ENCODE measurements at regions not wholly inside any gene's neighbourhood (a gene's known extent, or its start where the extent isn't known, plus 50 kb on each side); places are given as distances from the start of the nearest gene placed in this dataset.

DNA sequence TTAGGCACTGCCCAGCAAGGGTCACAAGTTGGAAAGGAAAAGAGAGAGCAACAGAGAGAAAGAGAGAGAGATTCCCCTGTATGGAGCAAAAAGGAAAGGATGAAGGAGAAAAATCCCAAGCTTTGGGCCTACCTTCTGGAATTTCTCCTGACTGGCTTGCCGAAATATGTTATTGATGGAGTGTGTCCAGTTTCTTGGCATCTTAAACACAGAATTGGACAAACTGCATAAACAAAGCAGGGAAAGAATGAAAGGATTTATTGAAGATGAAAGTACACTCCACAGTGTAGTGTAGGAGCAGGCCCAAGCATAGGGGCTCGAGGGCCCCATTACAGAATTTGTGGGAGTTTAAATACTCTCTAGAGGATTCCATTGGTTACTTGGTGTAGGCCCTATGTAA, 627.8 kb upstream of the CNTNAP2 start:
- Histone ChIP-seq H3K4me1 (no peaks in the 10 kb centered on the region), H3K9me3 (no peaks in the 10 kb centered on the region; the same call in 1 of the 3 replicates), H3K4me2 (no peak overlapping the region), H3K27ac (no peak overlapping the region), H3K4me3 (no peak overlapping the region)
- TF ChIP-seq RCOR1 (IDR thresholded peaks at IDR 0.05; ENCODE audit: low read depth, low read length) (no peak), FOSB (CRISPR knock-in tag; IDR thresholded peaks at IDR 0.05) (no peak), SMC3 (IDR thresholded peaks at IDR 0.05) (no peak), NPAS2 (CRISPR knock-in tag; IDR thresholded peaks at IDR 0.05; ENCODE audit: borderline replicate concordance) (no peak), E2F6 (IDR thresholded peaks at IDR 0.05; ENCODE audit: borderline replicate concordance, low read depth) (no peak), RAD21 (conservative IDR thresholded peaks at IDR 0.05 in 1 of 2, IDR thresholded peaks at IDR 0.05 in 1 of 2) (no peak), ZFP36 (IDR thresholded peaks at IDR 0.05; ENCODE audit: borderline replicate concordance, partially characterized antibody) (no peak), EHMT2 (IDR thresholded peaks at IDR 0.05; ENCODE audit: low read depth) (no peak), HEYL (CRISPR knock-in tag; IDR thresholded peaks at IDR 0.05) (no peak)
- TF ChIP-seq, protein P1, sequence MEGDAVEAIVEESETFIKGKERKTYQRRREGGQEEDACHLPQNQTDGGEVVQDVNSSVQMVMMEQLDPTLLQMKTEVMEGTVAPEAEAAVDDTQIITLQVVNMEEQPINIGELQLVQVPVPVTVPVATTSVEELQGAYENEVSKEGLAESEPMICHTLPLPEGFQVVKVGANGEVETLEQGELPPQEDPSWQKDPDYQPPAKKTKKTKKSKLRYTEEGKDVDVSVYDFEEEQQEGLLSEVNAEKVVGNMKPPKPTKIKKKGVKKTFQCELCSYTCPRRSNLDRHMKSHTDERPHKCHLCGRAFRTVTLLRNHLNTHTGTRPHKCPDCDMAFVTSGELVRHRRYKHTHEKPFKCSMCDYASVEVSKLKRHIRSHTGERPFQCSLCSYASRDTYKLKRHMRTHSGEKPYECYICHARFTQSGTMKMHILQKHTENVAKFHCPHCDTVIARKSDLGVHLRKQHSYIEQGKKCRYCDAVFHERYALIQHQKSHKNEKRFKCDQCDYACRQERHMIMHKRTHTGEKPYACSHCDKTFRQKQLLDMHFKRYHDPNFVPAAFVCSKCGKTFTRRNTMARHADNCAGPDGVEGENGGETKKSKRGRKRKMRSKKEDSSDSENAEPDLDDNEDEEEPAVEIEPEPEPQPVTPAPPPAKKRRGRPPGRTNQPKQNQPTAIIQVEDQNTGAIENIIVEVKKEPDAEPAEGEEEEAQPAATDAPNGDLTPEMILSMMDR (IDR thresholded peaks at IDR 0.05): no peak
- TF ChIP-seq, protein P2, sequence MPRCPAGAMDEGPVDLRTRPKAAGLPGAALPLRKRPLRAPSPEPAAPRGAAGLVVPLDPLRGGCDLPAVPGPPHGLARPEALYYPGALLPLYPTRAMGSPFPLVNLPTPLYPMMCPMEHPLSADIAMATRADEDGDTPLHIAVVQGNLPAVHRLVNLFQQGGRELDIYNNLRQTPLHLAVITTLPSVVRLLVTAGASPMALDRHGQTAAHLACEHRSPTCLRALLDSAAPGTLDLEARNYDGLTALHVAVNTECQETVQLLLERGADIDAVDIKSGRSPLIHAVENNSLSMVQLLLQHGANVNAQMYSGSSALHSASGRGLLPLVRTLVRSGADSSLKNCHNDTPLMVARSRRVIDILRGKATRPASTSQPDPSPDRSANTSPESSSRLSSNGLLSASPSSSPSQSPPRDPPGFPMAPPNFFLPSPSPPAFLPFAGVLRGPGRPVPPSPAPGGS (IDR thresholded peaks at IDR 0.05): no peak
- TF ChIP-seq, protein P3, sequence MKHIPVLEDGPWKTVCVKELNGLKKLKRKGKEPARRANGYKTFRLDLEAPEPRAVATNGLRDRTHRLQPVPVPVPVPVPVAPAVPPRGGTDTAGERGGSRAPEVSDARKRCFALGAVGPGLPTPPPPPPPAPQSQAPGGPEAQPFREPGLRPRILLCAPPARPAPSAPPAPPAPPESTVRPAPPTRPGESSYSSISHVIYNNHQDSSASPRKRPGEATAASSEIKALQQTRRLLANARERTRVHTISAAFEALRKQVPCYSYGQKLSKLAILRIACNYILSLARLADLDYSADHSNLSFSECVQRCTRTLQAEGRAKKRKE (CRISPR knock-in tag; IDR thresholded peaks at IDR 0.05; ENCODE audit: low read depth): no peak
- TF ChIP-seq, protein P4, sequence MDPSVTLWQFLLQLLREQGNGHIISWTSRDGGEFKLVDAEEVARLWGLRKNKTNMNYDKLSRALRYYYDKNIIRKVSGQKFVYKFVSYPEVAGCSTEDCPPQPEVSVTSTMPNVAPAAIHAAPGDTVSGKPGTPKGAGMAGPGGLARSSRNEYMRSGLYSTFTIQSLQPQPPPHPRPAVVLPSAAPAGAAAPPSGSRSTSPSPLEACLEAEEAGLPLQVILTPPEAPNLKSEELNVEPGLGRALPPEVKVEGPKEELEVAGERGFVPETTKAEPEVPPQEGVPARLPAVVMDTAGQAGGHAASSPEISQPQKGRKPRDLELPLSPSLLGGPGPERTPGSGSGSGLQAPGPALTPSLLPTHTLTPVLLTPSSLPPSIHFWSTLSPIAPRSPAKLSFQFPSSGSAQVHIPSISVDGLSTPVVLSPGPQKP (IDR thresholded peaks at IDR 0.05; ENCODE audit: low read depth, low read length): no peak
- POLR2A ChIA-PET: no interaction called here
- CTCF ChIA-PET: no interaction called here
- FAIRE-seq (no peak), DNase-seq (ENCODE audit: low read depth in 1 of 2, low spot score in 1 of 2) (no peak), ATAC-seq (no peak)
- whole genome bisulfite sequencing (ENCODE audit: missing lambda C conversion rate): 2% methylated on average over 2 of the region's 2 CpGs

DNA sequence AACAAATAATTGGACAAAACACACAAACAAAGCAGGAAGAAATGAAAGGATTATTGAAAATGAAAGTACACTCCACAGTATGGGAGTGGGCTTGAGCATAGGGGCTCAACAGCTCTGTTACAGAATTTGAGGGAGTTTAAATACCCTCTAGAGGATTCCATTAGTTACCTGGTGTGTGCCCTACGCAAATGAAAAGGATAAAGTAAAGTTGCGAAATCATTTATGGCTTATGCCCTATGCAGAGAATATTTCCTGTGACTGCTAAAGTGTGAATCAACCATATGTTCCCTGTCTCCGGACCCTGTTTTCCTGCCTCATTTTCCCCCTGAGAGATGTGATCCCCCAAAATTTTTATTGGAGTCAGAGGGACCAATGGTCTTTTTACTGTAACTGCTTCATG, 634.6 kb upstream of the CNTNAP2 start:
- peaks cover 4% of the 10 kb centered on the region; the same call in 1 of the 3 replicates for H3K9me3 ChIP-seq
- ATAC-seq: no peak
- no peak overlapping the region for H3K4me2 ChIP-seq
- no peak for TF ChIP-seq JUN (IDR thresholded peaks at IDR 0.05)
- TF ChIP-seq CHD2 (IDR thresholded peaks at IDR 0.05; ENCODE audit: low read length, partially characterized antibody): no peak
- TF ChIP-seq RCOR1 (IDR thresholded peaks at IDR 0.05; ENCODE audit: low read depth, low read length): no peak
- TF ChIP-seq FOXS1 (CRISPR knock-in tag; IDR thresholded peaks at IDR 0.05): no peak
- no peak for TF ChIP-seq MAX (IDR thresholded peaks at IDR 0.05)
- TF ChIP-seq HES2 (IDR thresholded peaks at IDR 0.05): no peak
- TF ChIP-seq HOXB5 (CRISPR knock-in tag; IDR thresholded peaks at IDR 0.05): no peak
- TF ChIP-seq HEYL (CRISPR knock-in tag; IDR thresholded peaks at IDR 0.05): no peak
- TF ChIP-seq CEBPB (IDR thresholded peaks at IDR 0.05): no peak
- no peak for TF ChIP-seq ZC3H11A (IDR thresholded peaks at IDR 0.05)
- no peak for TF ChIP-seq CBX2 (IDR thresholded peaks at IDR 0.05; ENCODE audit: borderline replicate concordance, low read depth)
- TF ChIP-seq FOSL2 (IDR thresholded peaks at IDR 0.05): no peak
- no peak for TF ChIP-seq FOSL2 (CRISPR knock-in tag; IDR thresholded peaks at IDR 0.05)
- TF ChIP-seq HOXB13 (CRISPR knock-in tag; IDR thresholded peaks at IDR 0.05; ENCODE audit: low read depth): no peak
- H3K4me3 ChIP-seq: no peak overlapping the region
- ChIA-PET CTCF (no interaction called here), POLR2A (no interaction called here)
- H3K4me1 ChIP-seq: no peaks in the 10 kb centered on the region
- H3K27ac ChIP-seq: no peak overlapping the region
- FAIRE-seq: no peak
- DNase-seq (ENCODE audit: low read depth in 1 of 2, low spot score in 1 of 2): no peak
- WGBS (ENCODE audit: missing lambda C conversion rate): 0% methylated on average over 3 of the region's 3 CpGs

Measured in A549 (cell line).